Loucy (cell line): ENCODE measurements at regions not wholly inside any gene's neighbourhood (a gene's known extent, or its start where the extent isn't known, plus 50 kb on each side); places are given as distances from the start of the nearest gene placed in this dataset.

Experiments
- H2AFZ ChIP-seq: fragments of 200-600 bp; sonication (generic); 2 replicates; pipeline ENCODE4 v1.6.0; 2016; ENCODE audit warnings: antibody characterized with exemption, mild to moderate bottlenecking, low read length, moderate library complexity
- H3F3A ChIP-seq: fragments of 200-600 bp; 2 replicates; pipeline ENCODE4 v1.6.0; 2016; ENCODE audit warnings: antibody characterized with exemption, low read depth, mild to moderate bottlenecking
- H3K27me3 ChIP-seq: fragments of 200-600 bp; sonication (generic); 2 replicates; pipeline ENCODE4 v1.6.1; 2014; ENCODE audit warnings: low read length, mild to moderate bottlenecking; ENCODE audit not compliant: insufficient read depth, poor library complexity, severe bottlenecking
- H3K36me3 ChIP-seq: fragments of 200-600 bp; sonication (generic); 2 replicates; pipeline ENCODE4 v1.6.1; 2016; ENCODE audit warnings: low read length; ENCODE audit not compliant: insufficient read depth
- H3K4me1 ChIP-seq: fragments of 200-600 bp; sonication (generic); 2 replicates; pipeline ENCODE4 v1.5.1; 2014; ENCODE audit warnings: low read length, mild to moderate bottlenecking; ENCODE audit not compliant: insufficient read depth, poor library complexity, severe bottlenecking
- H3K4me2 ChIP-seq: fragments of 200-600 bp; sonication (generic); 2 replicates; pipeline ENCODE4 v1.6.0; 2014; ENCODE audit warnings: antibody characterized with exemption, low read length, low read depth, mild to moderate bottlenecking; ENCODE audit not compliant: poor library complexity, severe bottlenecking
- H3K4me3 ChIP-seq: fragments of 200-600 bp; sonication (generic); 2 replicates; pipeline ENCODE4 v1.5.1; 2014; ENCODE audit warnings: low read length, mild to moderate bottlenecking, mixed read lengths; ENCODE audit not compliant: poor library complexity, severe bottlenecking
- H3K79me2 ChIP-seq: fragments of 200-600 bp; sonication (generic); 2 replicates; pipeline ENCODE4 v1.6.1; 2014; ENCODE audit warnings: low read length; ENCODE audit not compliant: insufficient read depth
- H3K9ac ChIP-seq: fragments of 200-600 bp; sonication (generic); 2 replicates; pipeline ENCODE4 v1.6.0; 2014; ENCODE audit warnings: mild to moderate bottlenecking, low read depth, low read length, moderate library complexity; ENCODE audit not compliant: poor library complexity, severe bottlenecking
- H3K9me2 ChIP-seq: fragments of 200-600 bp; sonication (generic); replicated peaks from 2 replicates; pipeline ENCODE4 v1.6.1; 2016; ENCODE audit warnings: low read depth, low read length, mixed read lengths
- H3K9me3 ChIP-seq: fragments of 200-600 bp; sonication (generic); 2 replicates; pipeline ENCODE4 v1.6.1; 2014; ENCODE audit warnings: mild to moderate bottlenecking, antibody characterized with exemption, low read length, low read depth; ENCODE audit not compliant: insufficient read depth
- H4K20me1 ChIP-seq: fragments of 200-600 bp; sonication (generic); 2 replicates; pipeline ENCODE4 v1.6.0; 2014; ENCODE audit warnings: antibody characterized with exemption, low read length, mild to moderate bottlenecking; ENCODE audit not compliant: insufficient read depth, poor library complexity, severe bottlenecking
- EZH2phosphoT487 ChIP-seq: fragments of 200-600 bp; IDR thresholded peaks from 2 replicates; pipeline ENCODE4 v1.6.1; 2018; ENCODE audit warnings: antibody characterized with exemption, mild to moderate bottlenecking, moderate library complexity, borderline replicate concordance
- TF ChIP-seq, protein P1 (sequence below): fragments of 200-600 bp; sonication (generic); conservative IDR thresholded peaks from 2 replicates; pipeline ENCODE4 v1.5.1; 2014; ENCODE audit warnings: mild to moderate bottlenecking, antibody characterized with exemption, low read length

- Histone ChIP-seq H3F3A (no peaks in the 10 kb centered on the region), H3K27me3 (no peaks in the 10 kb centered on the region), H3K9ac (no peak overlapping the region), H4K20me1 (no peaks in the 10 kb centered on the region), H2AFZ (no peak overlapping the region), H3K79me2 (no peaks in the 10 kb centered on the region), H3K9me3 (no peaks in the 10 kb centered on the region), H3K9me2 (no peaks in the 10 kb centered on the region), H3K36me3 (no peaks in the 10 kb centered on the region), H3K4me2 (no peak overlapping the region), H3K4me3 (no peak overlapping the region), H3K4me1 (peaks cover 3% of the 10 kb centered on the region)
- no peak for TF ChIP-seq EZH2phosphoT487
- TF ChIP-seq, protein P1, sequence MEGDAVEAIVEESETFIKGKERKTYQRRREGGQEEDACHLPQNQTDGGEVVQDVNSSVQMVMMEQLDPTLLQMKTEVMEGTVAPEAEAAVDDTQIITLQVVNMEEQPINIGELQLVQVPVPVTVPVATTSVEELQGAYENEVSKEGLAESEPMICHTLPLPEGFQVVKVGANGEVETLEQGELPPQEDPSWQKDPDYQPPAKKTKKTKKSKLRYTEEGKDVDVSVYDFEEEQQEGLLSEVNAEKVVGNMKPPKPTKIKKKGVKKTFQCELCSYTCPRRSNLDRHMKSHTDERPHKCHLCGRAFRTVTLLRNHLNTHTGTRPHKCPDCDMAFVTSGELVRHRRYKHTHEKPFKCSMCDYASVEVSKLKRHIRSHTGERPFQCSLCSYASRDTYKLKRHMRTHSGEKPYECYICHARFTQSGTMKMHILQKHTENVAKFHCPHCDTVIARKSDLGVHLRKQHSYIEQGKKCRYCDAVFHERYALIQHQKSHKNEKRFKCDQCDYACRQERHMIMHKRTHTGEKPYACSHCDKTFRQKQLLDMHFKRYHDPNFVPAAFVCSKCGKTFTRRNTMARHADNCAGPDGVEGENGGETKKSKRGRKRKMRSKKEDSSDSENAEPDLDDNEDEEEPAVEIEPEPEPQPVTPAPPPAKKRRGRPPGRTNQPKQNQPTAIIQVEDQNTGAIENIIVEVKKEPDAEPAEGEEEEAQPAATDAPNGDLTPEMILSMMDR: no peak
Measured at GRCh38 chr3:59685432-59685831, 635.6 kb upstream of the CFAP20DC start.

DNA sequence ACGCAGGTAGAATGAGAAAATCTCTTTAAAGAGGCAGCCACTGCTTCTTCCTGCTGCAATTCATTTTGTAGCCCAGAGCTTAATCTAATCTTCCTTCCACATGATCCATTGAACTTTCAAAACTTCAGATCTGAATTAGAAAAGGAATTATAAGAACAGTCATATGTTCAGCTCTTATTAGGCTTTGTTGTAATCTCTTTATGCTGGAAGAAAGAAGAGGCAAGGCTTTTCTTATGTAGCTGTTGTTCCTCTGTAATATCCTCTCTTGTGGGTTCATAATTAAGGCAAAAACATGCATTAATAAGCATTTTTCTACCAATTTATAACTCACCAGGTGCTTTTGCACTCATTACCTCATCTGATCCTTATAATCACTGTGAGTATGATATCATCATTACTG is 634.9 kb upstream of the CFAP20DC start:
- Histone ChIP-seq H4K20me1 (no peaks in the 10 kb centered on the region), H3K36me3 (no peaks in the 10 kb centered on the region), H3K9ac (no peak overlapping the region), H3K79me2 (no peaks in the 10 kb centered on the region), H3K4me3 (no peak overlapping the region), H3F3A (no peaks in the 10 kb centered on the region), H3K27me3 (no peaks in the 10 kb centered on the region), H3K9me2 (no peaks in the 10 kb centered on the region), H3K4me2 (no peak overlapping the region), H3K4me1 (no peaks in the 10 kb centered on the region), H2AFZ (no peak overlapping the region), H3K9me3 (no peaks in the 10 kb centered on the region)
- TF ChIP-seq EZH2phosphoT487: no peak
- TF ChIP-seq, protein P1: no peak

DNA sequence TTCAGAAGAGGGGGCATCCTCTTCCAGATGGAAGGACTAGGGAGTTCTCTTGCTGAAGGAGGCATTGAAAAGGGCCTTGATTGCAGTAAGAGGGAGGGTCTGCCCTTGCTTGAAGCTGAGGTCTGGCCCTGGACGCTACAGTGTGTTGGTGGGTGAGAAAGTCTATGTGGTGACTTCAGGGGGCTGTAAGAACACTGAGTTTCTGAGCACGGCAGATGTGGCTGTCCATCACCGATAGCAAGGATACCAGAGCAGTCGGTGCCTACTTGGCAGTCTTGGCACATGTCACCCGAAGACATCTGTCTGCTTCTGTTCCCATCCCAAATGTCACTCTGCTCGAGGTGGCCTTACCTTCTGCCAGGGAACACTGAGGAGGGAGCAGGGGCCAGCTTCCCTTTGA is 631.1 kb upstream of the CFAP20DC start:
- H3K9me2 ChIP-seq: no peaks in the 10 kb centered on the region
- H3K4me2 ChIP-seq: no peak overlapping the region
- no peak for TF ChIP-seq EZH2phosphoT487
- TF ChIP-seq, protein P1: no peak
- no peaks in the 10 kb centered on the region for H3K36me3 ChIP-seq
- no peak overlapping the region for H2AFZ ChIP-seq
- no peak overlapping the region for H3K9ac ChIP-seq
- no peaks in the 10 kb centered on the region for H3K79me2 ChIP-seq
- no peaks in the 10 kb centered on the region for H3K4me1 ChIP-seq
- no peaks in the 10 kb centered on the region for H4K20me1 ChIP-seq
- no peaks in the 10 kb centered on the region for H3K27me3 ChIP-seq
- no peaks in the 10 kb centered on the region for H3K9me3 ChIP-seq
- H3F3A ChIP-seq: no peaks in the 10 kb centered on the region
- H3K4me3 ChIP-seq: no peak overlapping the region
